ENCODE measurements at regions not wholly inside any gene's neighbourhood (a gene's known extent, or its start where the extent isn't known, plus 50 kb on each side); places are given as distances from the start of the nearest gene placed in this dataset.

- H3K4me2 ChIP-seq (ENCODE audit: insufficient read depth in 1 of 2, low read depth in 2 of 2, low read length in 2 of 2) = no peak overlapping the region
- no peak overlapping the region for H2BK12ac ChIP-seq (ENCODE audit: low read depth, low read length)
- no peak overlapping the region for H2AK5ac ChIP-seq (ENCODE audit: low read depth, low read length)
- H3K23me2 ChIP-seq (ENCODE audit: low read depth, low read length) = no peaks in the 10 kb centered on the region
- DNase-seq (ENCODE audit: low read depth in 1 of 2, low spot score in 2 of 2) = no peak
- no peak overlapping the region for H3K4ac ChIP-seq (replicated peaks; ENCODE audit: insufficient read length, low read depth, low read length)
- 96% methylated on average over 5 of the region's 5 CpGs; no CpG with 5 or more reads in 1 of the 2 experiments for WGBS, 2 experiments (ENCODE audit: extremely low coverage in 1 of 2, insufficient coverage in 1 of 2, insufficient read length in 1 of 2, insufficient replicate concordance in 2 of 2, low coverage in 1 of 2, low lambda C conversion rate in 2 of 2, missing lambda C conversion rate in 1 of 2)
- H3K4me3 ChIP-seq (ENCODE audit: extremely low read depth in 1 of 4, insufficient read depth in 2 of 4, low read depth in 3 of 4, low read length in 4 of 4) = no peak overlapping the region
- H3K56ac ChIP-seq (replicated peaks; ENCODE audit: insufficient read length, low read depth, low read length) = no peak overlapping the region
- H2BK5ac ChIP-seq (ENCODE audit: low read depth, low read length) = no peak overlapping the region
- H3K27ac ChIP-seq (ENCODE audit: low read depth, low read length) = no peak overlapping the region
- TF ChIP-seq E2F6 (IDR thresholded peaks at IDR 0.05) (no peak), CTBP2 (IDR thresholded peaks at IDR 0.05; ENCODE audit: borderline replicate concordance, insufficient read depth, insufficient read length, low read length) (no peak), TAF1 (IDR thresholded peaks at IDR 0.05; ENCODE audit: low read depth, low read length) (no peak), SIX5 (IDR thresholded peaks at IDR 0.05; ENCODE audit: low read depth, low read length) (no peak), RXRA (IDR thresholded peaks at IDR 0.05; ENCODE audit: insufficient read depth, low read depth, low read length) (no peak), BCL11A (IDR thresholded peaks at IDR 0.05; ENCODE audit: low read depth in 2 of 2, low read length in 2 of 2) (no peak), FOSL1 (IDR thresholded peaks at IDR 0.05; ENCODE audit: insufficient read depth, low read depth, low read length) (no peak), TCF12 (IDR thresholded peaks at IDR 0.05; ENCODE audit: low read depth, low read length) (no peak)
- no peak for FAIRE-seq
- H3K4me1 ChIP-seq (replicated peaks in 1 of 4; ENCODE audit: control insufficient read depth in 3 of 4, insufficient read depth in 4 of 4, low read length in 3 of 4) = no peaks in the 10 kb centered on the region; a peak in 1 of 7 replicates
- no peak overlapping the region for H3K9ac ChIP-seq (replicated peaks in 1 of 4; ENCODE audit: extremely low read depth in 1 of 4, low read depth in 3 of 4, low read length in 3 of 4)
- ChIA-PET POLR2A (ENCODE audit: partially characterized antibody) (no interaction called here), CTCF (ENCODE audit: partially characterized antibody) (no interaction called here)
- H2AFZ ChIP-seq (ENCODE audit: low read length) = no peak overlapping the region
- no peak overlapping the region for H2BK15ac ChIP-seq (ENCODE audit: low read length)
- H3K27me3 ChIP-seq (replicated peaks in 1 of 4; ENCODE audit: control insufficient read depth in 3 of 4, extremely low read depth in 1 of 4, insufficient read depth in 3 of 4, low read length in 3 of 4) = peaks cover 0 to 3% (median 2%) of the 10 kb centered on the region in 4 experiments; a peak in 2 of 7 replicates
- no peaks in the 10 kb centered on the region for H3K36me3 ChIP-seq (ENCODE audit: control insufficient read depth in 2 of 4, insufficient read depth in 4 of 4, low read length in 3 of 4)
- no peak overlapping the region for H3K18ac ChIP-seq (ENCODE audit: extremely low read depth, low read length)
- H2BK120ac ChIP-seq (replicated peaks; ENCODE audit: low read depth, low read length) = no peak overlapping the region
- H4K20me1 ChIP-seq (replicated peaks in 1 of 2; ENCODE audit: control insufficient read depth in 1 of 2, insufficient read depth in 2 of 2, low read length in 2 of 2) = no peaks in the 10 kb centered on the region
- H3K9me3 ChIP-seq (ENCODE audit: insufficient read depth in 2 of 2, low read depth in 1 of 2, low read length in 1 of 2) = 0 out of 4 replicates have a peak, but pooled peaks cover 3 to 10% of the 10 kb centered on the region in 2 experiments
- no peaks in the 10 kb centered on the region for H3K79me1 ChIP-seq (ENCODE audit: low read depth, low read length)
- no peak overlapping the region for H4K91ac ChIP-seq (replicated peaks; ENCODE audit: insufficient read length, low read length)
- no peak overlapping the region for H4K8ac ChIP-seq (ENCODE audit: extremely low read depth, insufficient read depth, low read length)
- no peak overlapping the region for H2BK20ac ChIP-seq (ENCODE audit: low read length)
- H3K79me2 ChIP-seq (ENCODE audit: control insufficient read depth in 1 of 2, insufficient read depth in 2 of 2, low read length in 2 of 2) = no peaks in the 10 kb centered on the region
- H4K5ac ChIP-seq (ENCODE audit: insufficient read length, low read depth, low read length) = no peak overlapping the region
- H3K23ac ChIP-seq (ENCODE audit: insufficient read length) = no peak overlapping the region
- no peak overlapping the region for H3K14ac ChIP-seq (ENCODE audit: insufficient read length)
Observed at GRCh38 chr10:30791197-30791611, 161.7 kb upstream of the LYZL2 start.

Data from H1 (cell line).